ENCODE measurements at regions not wholly inside any gene's neighbourhood (a gene's known extent, or its start where the extent isn't known, plus 50 kb on each side); places are given as distances from the start of the nearest gene placed in this dataset.

DNA sequence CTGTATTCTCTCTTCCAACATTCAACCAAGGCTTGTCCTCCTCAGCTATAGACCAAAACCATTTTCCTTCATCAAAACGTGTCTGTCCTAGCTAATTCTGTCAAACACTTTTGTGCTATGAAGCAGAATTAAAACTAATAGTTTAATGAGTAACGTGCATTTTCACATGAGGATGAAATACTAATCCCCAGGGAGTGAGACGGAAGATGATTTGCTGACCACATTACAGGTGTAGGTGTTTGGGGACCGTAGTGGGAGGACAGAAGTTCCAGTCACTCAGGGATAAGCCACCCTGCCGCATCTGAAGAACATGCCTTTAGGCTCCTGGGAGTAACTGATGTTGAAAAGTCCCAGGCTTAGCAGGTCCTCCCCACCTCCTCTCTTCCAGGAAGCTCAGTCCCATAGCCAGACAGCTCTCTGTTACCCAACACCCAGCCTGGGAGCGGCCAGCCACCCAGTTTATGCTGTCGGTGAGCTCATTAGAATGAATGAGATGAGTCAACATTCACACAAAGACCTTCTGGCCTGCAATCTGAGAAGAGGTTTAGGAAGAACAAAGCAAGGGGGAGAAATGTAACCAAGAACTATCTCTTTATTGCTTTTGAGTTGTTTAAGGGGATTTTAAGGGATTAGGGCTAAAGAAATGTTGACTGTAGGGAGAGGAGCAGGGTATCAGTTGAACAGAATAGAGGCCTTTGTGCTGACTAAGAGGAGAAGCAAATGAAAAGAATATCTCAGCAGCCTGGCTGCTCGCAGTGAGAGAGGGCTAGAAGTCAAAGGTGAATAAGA lies 122.5 kb downstream of the FOXI3 start:
- Histone ChIP-seq H3K18ac (ENCODE audit: extremely low read depth, low read length) (peak overlapping the region; percentile 88), H2AK5ac (ENCODE audit: low read depth, low read length) (no peak overlapping the region), H2BK5ac (ENCODE audit: low read depth, low read length) (peak overlapping the region; percentile 61), H3K14ac (ENCODE audit: insufficient read length) (no peak overlapping the region), H3K4me2 (ENCODE audit: insufficient read depth in 1 of 2, low read depth in 2 of 2, low read length in 2 of 2) (peak overlapping the region; percentile 19 to 56; a peak in 3 of 4 replicates), H3K4me1 (replicated peaks in 1 of 4; ENCODE audit: control insufficient read depth in 3 of 4, insufficient read depth in 4 of 4, low read length in 3 of 4) (peaks cover 2 to 12% (median 9%) of the 10 kb centered on the region in 4 experiments; a peak in 6 of 7 replicates), H3K4me3 (ENCODE audit: extremely low read depth in 1 of 4, insufficient read depth in 2 of 4, low read depth in 3 of 4, low read length in 4 of 4) (no peak overlapping the region), H3K23ac (ENCODE audit: insufficient read length) (no peak overlapping the region), H3K27ac (ENCODE audit: low read depth, low read length) (no peak overlapping the region), H3K79me2 (ENCODE audit: control insufficient read depth in 1 of 2, insufficient read depth in 2 of 2, low read length in 2 of 2) (no peaks in the 10 kb centered on the region), H4K91ac (replicated peaks; ENCODE audit: insufficient read length, low read length) (no peak overlapping the region), H4K20me1 (replicated peaks in 1 of 2; ENCODE audit: control insufficient read depth in 1 of 2, insufficient read depth in 2 of 2, low read length in 2 of 2) (no peaks in the 10 kb centered on the region), H3K56ac (replicated peaks; ENCODE audit: insufficient read length, low read depth, low read length) (no peak overlapping the region), H3K36me3 (ENCODE audit: control insufficient read depth in 2 of 4, insufficient read depth in 4 of 4, low read length in 3 of 4) (no peaks in the 10 kb centered on the region), H4K5ac (ENCODE audit: insufficient read length, low read depth, low read length) (no peak overlapping the region), H2BK20ac (ENCODE audit: low read length) (peak overlapping the region; percentile 97), H3K23me2 (ENCODE audit: low read depth, low read length) (no peaks in the 10 kb centered on the region), H3K9me3 (ENCODE audit: insufficient read depth in 2 of 2, low read depth in 1 of 2, low read length in 1 of 2) (no peaks in the 10 kb centered on the region), H3K4ac (replicated peaks; ENCODE audit: insufficient read length, low read depth, low read length) (no peak overlapping the region), H2BK15ac (ENCODE audit: low read length) (no peak overlapping the region), H3K9ac (replicated peaks in 1 of 4; ENCODE audit: extremely low read depth in 1 of 4, low read depth in 3 of 4, low read length in 3 of 4) (peak overlapping the region in 1 of 4 experiments; percentile 32; a peak in 1 of 7 replicates), H2BK120ac (replicated peaks; ENCODE audit: low read depth, low read length) (no peak overlapping the region), H3K27me3 (replicated peaks in 1 of 4; ENCODE audit: control insufficient read depth in 3 of 4, extremely low read depth in 1 of 4, insufficient read depth in 3 of 4, low read length in 3 of 4) (no peaks in the 10 kb centered on the region), H3K79me1 (ENCODE audit: low read depth, low read length) (no peaks in the 10 kb centered on the region), H4K8ac (ENCODE audit: extremely low read depth, insufficient read depth, low read length) (no peak overlapping the region), H2AFZ (ENCODE audit: low read length) (no peak overlapping the region; the same call in 1 of the 2 replicates), H2BK12ac (ENCODE audit: low read depth, low read length) (peak overlapping the region; percentile 71; the same call in 1 of the 2 replicates)
- ChIA-PET POLR2A (ENCODE audit: partially characterized antibody) (interaction anchor here (1.5 kb wide), 1 partner anchor 13 kb away, joined by 3 read pairs; no protein-coding TSS in a partner anchor), CTCF (ENCODE audit: partially characterized antibody) (interaction anchor here (0.6 to 2.8 kb wide), 6 partner anchors 19 to 317 kb away, joined by 3 to 10 read pairs (median 4); no protein-coding TSS in a partner anchor)
- FAIRE-seq (peak; percentile 82), DNase-seq (ENCODE audit: low read depth in 1 of 2, low spot score in 2 of 2) (peak; percentile 54 to 77)
- WGBS, 2 experiments (ENCODE audit: extremely low coverage in 1 of 2, insufficient coverage in 1 of 2, insufficient read length in 1 of 2, insufficient replicate concordance in 2 of 2, low coverage in 1 of 2, low lambda C conversion rate in 2 of 2, missing lambda C conversion rate in 1 of 2) = 51% methylated on average over 8 of the region's 8 CpGs; no CpG with 5 or more reads in 1 of the 2 experiments
- TF ChIP-seq, protein P1, sequence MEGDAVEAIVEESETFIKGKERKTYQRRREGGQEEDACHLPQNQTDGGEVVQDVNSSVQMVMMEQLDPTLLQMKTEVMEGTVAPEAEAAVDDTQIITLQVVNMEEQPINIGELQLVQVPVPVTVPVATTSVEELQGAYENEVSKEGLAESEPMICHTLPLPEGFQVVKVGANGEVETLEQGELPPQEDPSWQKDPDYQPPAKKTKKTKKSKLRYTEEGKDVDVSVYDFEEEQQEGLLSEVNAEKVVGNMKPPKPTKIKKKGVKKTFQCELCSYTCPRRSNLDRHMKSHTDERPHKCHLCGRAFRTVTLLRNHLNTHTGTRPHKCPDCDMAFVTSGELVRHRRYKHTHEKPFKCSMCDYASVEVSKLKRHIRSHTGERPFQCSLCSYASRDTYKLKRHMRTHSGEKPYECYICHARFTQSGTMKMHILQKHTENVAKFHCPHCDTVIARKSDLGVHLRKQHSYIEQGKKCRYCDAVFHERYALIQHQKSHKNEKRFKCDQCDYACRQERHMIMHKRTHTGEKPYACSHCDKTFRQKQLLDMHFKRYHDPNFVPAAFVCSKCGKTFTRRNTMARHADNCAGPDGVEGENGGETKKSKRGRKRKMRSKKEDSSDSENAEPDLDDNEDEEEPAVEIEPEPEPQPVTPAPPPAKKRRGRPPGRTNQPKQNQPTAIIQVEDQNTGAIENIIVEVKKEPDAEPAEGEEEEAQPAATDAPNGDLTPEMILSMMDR (IDR thresholded peaks at IDR 0.05; ENCODE audit: control extremely low read depth in 1 of 3, insufficient read depth in 1 of 3, low read depth in 1 of 3, low read length in 3 of 3) = no peak
- TF ChIP-seq TAF7 (optimal IDR thresholded peaks at IDR 0.05; ENCODE audit: borderline replicate concordance, low read depth, low read length) (no peak), ASH2L (IDR thresholded peaks at IDR 0.05; ENCODE audit: low read length) (peak; percentile 10), SAP30 (IDR thresholded peaks at IDR 0.05; ENCODE audit: insufficient read depth, insufficient replicate concordance, low read length) (no peak), EP300 (IDR thresholded peaks at IDR 0.05; ENCODE audit: borderline replicate concordance in 1 of 2, low read depth in 2 of 2, low read length in 2 of 2) (no peak), BACH1 (IDR thresholded peaks at IDR 0.05; ENCODE audit: low read length) (no peak; the same call in none of the 2 replicates), SP1 (IDR thresholded peaks at IDR 0.05; ENCODE audit: low read depth, low read length) (peak; percentile 44; the same call in 1 of the 2 replicates), RXRA (IDR thresholded peaks at IDR 0.05; ENCODE audit: insufficient read depth, low read depth, low read length) (no peak), TBP (IDR thresholded peaks at IDR 0.05; ENCODE audit: low read depth, low read length) (0 out of 2 replicates have a peak, but pooled peaks have one; percentile 13)

All from H1 (cell line).